ENCODE measurements at regions not wholly inside any gene's neighbourhood (a gene's known extent, or its start where the extent isn't known, plus 50 kb on each side); places are given as distances from the start of the nearest gene placed in this dataset.

DNA sequence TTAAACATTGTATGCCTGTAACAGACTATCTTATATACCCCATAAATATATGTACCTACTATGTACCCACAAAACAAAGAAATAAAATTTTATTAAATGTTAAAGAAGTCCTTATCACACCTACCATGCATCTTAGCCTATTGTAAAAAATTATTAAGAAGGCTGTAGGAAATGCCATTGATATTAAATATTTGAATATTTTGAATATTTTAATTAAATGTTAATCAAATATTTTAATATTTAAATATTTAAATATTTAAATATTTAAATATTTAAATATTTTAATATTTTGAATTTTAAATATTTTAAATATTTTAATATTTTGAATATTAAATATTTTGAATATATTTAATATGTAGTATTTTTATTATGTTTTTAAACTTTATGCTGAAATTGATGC lies 331.5 kb upstream of the ATP10B start:
- TF ChIP-seq EZH2 (IDR thresholded peaks at IDR 0.05; ENCODE audit: borderline replicate concordance) (no peak), EZH2phosphoT487 (IDR thresholded peaks at IDR 0.05; ENCODE audit: low read depth, severe bottlenecking, unreplicated experiment) (no peak)
- TF ChIP-seq, protein P1, sequence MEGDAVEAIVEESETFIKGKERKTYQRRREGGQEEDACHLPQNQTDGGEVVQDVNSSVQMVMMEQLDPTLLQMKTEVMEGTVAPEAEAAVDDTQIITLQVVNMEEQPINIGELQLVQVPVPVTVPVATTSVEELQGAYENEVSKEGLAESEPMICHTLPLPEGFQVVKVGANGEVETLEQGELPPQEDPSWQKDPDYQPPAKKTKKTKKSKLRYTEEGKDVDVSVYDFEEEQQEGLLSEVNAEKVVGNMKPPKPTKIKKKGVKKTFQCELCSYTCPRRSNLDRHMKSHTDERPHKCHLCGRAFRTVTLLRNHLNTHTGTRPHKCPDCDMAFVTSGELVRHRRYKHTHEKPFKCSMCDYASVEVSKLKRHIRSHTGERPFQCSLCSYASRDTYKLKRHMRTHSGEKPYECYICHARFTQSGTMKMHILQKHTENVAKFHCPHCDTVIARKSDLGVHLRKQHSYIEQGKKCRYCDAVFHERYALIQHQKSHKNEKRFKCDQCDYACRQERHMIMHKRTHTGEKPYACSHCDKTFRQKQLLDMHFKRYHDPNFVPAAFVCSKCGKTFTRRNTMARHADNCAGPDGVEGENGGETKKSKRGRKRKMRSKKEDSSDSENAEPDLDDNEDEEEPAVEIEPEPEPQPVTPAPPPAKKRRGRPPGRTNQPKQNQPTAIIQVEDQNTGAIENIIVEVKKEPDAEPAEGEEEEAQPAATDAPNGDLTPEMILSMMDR (IDR thresholded peaks at IDR 0.05; ENCODE audit: poor library complexity): no peak
